ENCODE measurements at regions not wholly inside any gene's neighbourhood (a gene's known extent, or its start where the extent isn't known, plus 50 kb on each side); places are given as distances from the start of the nearest gene placed in this dataset.

DNA sequence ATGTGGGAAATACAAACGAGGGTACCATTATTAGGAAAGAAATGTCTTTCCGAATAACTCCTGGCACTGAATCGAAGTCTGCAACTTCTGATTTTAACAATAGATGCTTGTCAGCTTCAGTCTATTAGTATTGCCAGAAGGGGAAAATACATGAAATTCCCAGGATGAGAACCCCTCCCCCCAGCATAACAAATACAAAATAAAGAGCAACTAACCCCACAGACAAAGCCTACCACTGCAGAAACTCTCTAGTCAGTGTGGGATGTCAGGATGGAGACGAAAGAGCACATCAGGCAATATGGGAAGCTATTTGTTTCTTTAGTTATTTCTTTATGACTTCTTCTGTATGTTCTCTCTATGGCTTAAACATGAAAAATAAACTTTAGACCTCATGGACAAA is 365.0 kb upstream of the CDH2 start:
- H3K4me2 ChIP-seq (ENCODE audit: control insufficient read depth, insufficient read depth): no peak overlapping the region
- no peak overlapping the region for H3K27ac ChIP-seq (ENCODE audit: control insufficient read depth, insufficient read depth)
- H3K79me2 ChIP-seq (ENCODE audit: control insufficient read depth, insufficient read depth, low read length): no peaks in the 10 kb centered on the region
- ChIA-PET CTCF (interaction anchor here (1.1 kb wide), 1 partner anchor 73 kb away, joined by 7 read pairs; no protein-coding TSS in a partner anchor), POLR2A (no interaction called here), SMC1A (ENCODE audit: uncharacterized antibody, unreplicated experiment) (no interaction called here), RAD21 (ENCODE audit: unreplicated experiment) (no interaction called here)
- H4K20me1 ChIP-seq (ENCODE audit: control insufficient read depth, insufficient read depth): no peaks in the 10 kb centered on the region
- H3K9ac ChIP-seq (ENCODE audit: control insufficient read depth, insufficient read depth, low read length): no peak overlapping the region
- 42% methylated on average over 4 of the region's 4 CpGs for WGBS (ENCODE audit: insufficient coverage, insufficient replicate concordance, low lambda C conversion rate, missing lambda C conversion rate)
- no peak overlapping the region for H2AFZ ChIP-seq (ENCODE audit: control insufficient read depth, low read depth, low read length)
- FAIRE-seq (no peak), DNase-seq (ENCODE audit: low read depth, low spot score) (no peak), ATAC-seq (no peak)
- H3K9me3 ChIP-seq (replicated peaks; ENCODE audit: control insufficient read depth, insufficient read depth, low read length): no peaks in the 10 kb centered on the region
- no TSS peak for BruUV-seq (replicated peaks)
- H3K4me3 ChIP-seq: no peak overlapping the region
- intact Hi-C loops (cut with micrococcal nuclease; ENCODE audit: unreplicated experiment): no loop called here
- H3K4me1 ChIP-seq (ENCODE audit: control insufficient read depth, insufficient read depth, low read length): no peaks in the 10 kb centered on the region
- in situ Hi-C loops (cut with MboI): no loop called here
- no peaks in the 10 kb centered on the region for H3K36me3 ChIP-seq (ENCODE audit: control insufficient read depth in 2 of 2, insufficient read depth in 2 of 2, low read length in 1 of 2)
- H3K27me3 ChIP-seq (replicated peaks in 1 of 2; ENCODE audit: control insufficient read depth in 2 of 2, insufficient read depth in 2 of 2, low read length in 1 of 2): no peaks in the 10 kb centered on the region
- no peak for TF ChIP-seq LARP7 (IDR thresholded peaks at IDR 0.05)
- TF ChIP-seq MXI1 (IDR thresholded peaks at IDR 0.05; ENCODE audit: low read depth, low read length): no peak
- TF ChIP-seq, protein P1, sequence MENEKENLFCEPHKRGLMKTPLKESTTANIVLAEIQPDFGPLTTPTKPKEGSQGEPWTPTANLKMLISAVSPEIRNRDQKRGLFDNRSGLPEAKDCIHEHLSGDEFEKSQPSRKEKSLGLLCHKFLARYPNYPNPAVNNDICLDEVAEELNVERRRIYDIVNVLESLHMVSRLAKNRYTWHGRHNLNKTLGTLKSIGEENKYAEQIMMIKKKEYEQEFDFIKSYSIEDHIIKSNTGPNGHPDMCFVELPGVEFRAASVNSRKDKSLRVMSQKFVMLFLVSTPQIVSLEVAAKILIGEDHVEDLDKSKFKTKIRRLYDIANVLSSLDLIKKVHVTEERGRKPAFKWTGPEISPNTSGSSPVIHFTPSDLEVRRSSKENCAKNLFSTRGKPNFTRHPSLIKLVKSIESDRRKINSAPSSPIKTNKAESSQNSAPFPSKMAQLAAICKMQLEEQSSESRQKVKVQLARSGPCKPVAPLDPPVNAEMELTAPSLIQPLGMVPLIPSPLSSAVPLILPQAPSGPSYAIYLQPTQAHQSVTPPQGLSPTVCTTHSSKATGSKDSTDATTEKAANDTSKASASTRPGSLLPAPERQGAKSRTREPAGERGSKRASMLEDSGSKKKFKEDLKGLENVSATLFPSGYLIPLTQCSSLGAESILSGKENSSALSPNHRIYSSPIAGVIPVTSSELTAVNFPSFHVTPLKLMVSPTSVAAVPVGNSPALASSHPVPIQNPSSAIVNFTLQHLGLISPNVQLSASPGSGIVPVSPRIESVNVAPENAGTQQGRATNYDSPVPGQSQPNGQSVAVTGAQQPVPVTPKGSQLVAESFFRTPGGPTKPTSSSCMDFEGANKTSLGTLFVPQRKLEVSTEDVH (IDR thresholded peaks at IDR 0.05; ENCODE audit: low read depth, partially characterized antibody): no peak
- no peak for TF ChIP-seq TCF12 (IDR thresholded peaks at IDR 0.05; ENCODE audit: low read depth, low read length)
- TF ChIP-seq, protein P2, sequence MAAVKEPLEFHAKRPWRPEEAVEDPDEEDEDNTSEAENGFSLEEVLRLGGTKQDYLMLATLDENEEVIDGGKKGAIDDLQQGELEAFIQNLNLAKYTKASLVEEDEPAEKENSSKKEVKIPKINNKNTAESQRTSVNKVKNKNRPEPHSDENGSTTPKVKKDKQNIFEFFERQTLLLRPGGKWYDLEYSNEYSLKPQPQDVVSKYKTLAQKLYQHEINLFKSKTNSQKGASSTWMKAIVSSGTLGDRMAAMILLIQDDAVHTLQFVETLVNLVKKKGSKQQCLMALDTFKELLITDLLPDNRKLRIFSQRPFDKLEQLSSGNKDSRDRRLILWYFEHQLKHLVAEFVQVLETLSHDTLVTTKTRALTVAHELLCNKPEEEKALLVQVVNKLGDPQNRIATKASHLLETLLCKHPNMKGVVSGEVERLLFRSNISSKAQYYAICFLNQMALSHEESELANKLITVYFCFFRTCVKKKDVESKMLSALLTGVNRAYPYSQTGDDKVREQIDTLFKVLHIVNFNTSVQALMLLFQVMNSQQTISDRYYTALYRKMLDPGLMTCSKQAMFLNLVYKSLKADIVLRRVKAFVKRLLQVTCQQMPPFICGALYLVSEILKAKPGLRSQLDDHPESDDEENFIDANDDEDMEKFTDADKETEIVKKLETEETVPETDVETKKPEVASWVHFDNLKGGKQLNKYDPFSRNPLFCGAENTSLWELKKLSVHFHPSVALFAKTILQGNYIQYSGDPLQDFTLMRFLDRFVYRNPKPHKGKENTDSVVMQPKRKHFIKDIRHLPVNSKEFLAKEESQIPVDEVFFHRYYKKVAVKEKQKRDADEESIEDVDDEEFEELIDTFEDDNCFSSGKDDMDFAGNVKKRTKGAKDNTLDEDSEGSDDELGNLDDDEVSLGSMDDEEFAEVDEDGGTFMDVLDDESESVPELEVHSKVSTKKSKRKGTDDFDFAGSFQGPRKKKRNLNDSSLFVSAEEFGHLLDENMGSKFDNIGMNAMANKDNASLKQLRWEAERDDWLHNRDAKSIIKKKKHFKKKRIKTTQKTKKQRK (IDR thresholded peaks at IDR 0.05; ENCODE audit: low read depth, low read length): no peak
- TF ChIP-seq IRF4 (IDR thresholded peaks at IDR 0.05; ENCODE audit: low read depth, low read length): no peak
- TF ChIP-seq, protein P3, sequence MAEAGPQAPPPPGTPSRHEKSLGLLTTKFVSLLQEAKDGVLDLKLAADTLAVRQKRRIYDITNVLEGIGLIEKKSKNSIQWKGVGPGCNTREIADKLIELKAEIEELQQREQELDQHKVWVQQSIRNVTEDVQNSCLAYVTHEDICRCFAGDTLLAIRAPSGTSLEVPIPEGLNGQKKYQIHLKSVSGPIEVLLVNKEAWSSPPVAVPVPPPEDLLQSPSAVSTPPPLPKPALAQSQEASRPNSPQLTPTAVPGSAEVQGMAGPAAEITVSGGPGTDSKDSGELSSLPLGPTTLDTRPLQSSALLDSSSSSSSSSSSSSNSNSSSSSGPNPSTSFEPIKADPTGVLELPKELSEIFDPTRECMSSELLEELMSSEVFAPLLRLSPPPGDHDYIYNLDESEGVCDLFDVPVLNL (IDR thresholded peaks at IDR 0.05; ENCODE audit: low read depth, low read length): no peak
- TF ChIP-seq PML (IDR thresholded peaks at IDR 0.05; ENCODE audit: low read length): no peak
- TF ChIP-seq RCOR1 (conservative IDR thresholded peaks at IDR 0.05; ENCODE audit: low read depth, low read length): no peak
- TF ChIP-seq USF1 (IDR thresholded peaks at IDR 0.05; ENCODE audit: borderline replicate concordance, extremely low read length, insufficient read depth, low read depth, low read length): no peak
- TF ChIP-seq MEF2B (IDR thresholded peaks at IDR 0.05; ENCODE audit: partially characterized antibody, poor library complexity, severe bottlenecking): no peak
- TF ChIP-seq, protein P4, sequence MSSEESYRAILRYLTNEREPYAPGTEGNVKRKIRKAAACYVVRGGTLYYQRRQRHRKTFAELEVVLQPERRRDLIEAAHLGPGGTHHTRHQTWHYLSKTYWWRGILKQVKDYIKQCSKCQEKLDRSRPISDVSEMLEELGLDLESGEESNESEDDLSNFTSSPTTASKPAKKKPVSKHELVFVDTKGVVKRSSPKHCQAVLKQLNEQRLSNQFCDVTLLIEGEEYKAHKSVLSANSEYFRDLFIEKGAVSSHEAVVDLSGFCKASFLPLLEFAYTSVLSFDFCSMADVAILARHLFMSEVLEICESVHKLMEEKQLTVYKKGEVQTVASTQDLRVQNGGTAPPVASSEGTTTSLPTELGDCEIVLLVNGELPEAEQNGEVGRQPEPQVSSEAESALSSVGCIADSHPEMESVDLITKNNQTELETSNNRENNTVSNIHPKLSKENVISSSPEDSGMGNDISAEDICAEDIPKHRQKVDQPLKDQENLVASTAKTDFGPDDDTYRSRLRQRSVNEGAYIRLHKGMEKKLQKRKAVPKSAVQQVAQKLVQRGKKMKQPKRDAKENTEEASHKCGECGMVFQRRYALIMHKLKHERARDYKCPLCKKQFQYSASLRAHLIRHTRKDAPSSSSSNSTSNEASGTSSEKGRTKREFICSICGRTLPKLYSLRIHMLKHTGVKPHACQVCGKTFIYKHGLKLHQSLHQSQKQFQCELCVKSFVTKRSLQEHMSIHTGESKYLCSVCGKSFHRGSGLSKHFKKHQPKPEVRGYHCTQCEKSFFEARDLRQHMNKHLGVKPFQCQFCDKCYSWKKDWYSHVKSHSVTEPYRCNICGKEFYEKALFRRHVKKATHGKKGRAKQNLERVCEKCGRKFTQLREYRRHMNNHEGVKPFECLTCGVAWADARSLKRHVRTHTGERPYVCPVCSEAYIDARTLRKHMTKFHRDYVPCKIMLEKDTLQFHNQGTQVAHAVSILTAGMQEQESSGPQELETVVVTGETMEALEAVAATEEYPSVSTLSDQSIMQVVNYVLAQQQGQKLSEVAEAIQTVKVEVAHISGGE (CRISPR knock-in tag; IDR thresholded peaks at IDR 0.05): no peak
- no peak for TF ChIP-seq POU2F2 (IDR thresholded peaks at IDR 0.05; ENCODE audit: borderline replicate concordance, low read depth, low read length)
- TF ChIP-seq MTA3 (IDR thresholded peaks at IDR 0.05; ENCODE audit: borderline replicate concordance, low read length): no peak
